ENCODE measurements at regions not wholly inside any gene's neighbourhood (a gene's known extent, or its start where the extent isn't known, plus 50 kb on each side); places are given as distances from the start of the nearest gene placed in this dataset.

GRCh38 chr15:66832664-66833063, 130.6 kb downstream of the SMAD6 start:
- intact Hi-C loops (cut with DNase I) = no loop called here
- DNase-seq (ENCODE audit: low spot score) = no peak

- intact Hi-C loops (cut with DNase I) = no loop called here
- no peak for DNase-seq (ENCODE audit: low spot score)
Observed at GRCh38 chr15:66833371-66833770, 131.3 kb downstream of the SMAD6 start.

- intact Hi-C loops (cut with DNase I) = no loop called here
- DNase-seq (ENCODE audit: low spot score) = no peak
Observed at GRCh38 chr15:66833803-66834202, 131.8 kb downstream of the SMAD6 start.

DNA sequence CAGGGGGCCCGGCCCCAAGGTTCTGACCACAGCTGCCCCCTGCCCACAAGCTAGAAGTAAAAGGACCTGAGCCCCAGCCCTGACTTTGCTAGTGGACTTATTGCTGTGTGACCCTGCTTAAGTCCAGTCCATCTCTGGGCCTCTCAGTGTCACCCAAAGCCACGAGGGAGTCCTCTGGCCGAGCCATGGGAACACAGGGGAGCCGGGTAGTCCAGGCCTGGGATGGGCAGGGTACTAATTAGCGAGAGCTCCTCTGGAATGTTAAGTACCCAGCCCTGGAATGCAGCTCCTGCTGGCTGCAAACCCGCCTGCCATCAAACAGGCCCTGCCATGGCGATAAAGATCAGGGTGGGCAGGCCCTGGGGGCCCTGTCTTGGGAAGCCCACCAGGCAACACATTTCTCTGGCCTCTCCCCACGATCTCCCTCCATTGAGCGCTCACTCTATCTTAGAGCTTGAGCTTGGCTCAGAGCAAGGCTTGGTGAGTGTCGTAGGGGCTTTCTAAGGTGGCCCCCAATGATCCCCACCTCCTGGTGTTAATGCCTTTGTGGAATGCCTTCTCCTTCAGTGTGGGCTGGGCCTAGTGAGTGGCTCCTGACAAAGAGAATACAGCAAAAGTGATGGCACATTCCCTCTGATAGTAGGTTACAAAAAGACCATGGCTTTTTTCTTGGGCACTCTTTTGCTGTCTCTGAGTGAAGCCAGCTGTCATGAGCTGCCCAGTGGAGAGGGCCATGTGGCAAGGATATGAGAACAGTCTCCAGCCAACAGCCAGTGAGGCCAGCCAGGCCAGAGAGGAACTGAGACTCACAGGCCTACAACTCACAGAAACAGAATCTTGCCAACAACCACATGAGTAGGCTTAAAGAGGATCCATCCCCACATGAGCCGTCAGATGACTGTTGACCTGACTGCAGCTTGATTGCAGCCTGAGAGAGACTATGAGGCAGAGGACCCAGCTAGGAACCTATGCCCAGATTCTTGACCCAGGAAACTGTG, 133.1 kb downstream of the SMAD6 start:
- no peak for DNase-seq (ENCODE audit: low spot score)
- intact Hi-C loops (cut with DNase I) = no loop called here

- DNase-seq (ENCODE audit: low spot score) = no peak
- intact Hi-C loops (cut with DNase I) = no loop called here
Observed at GRCh38 chr15:66836231-66837030, 134.4 kb downstream of the SMAD6 start.

DNA sequence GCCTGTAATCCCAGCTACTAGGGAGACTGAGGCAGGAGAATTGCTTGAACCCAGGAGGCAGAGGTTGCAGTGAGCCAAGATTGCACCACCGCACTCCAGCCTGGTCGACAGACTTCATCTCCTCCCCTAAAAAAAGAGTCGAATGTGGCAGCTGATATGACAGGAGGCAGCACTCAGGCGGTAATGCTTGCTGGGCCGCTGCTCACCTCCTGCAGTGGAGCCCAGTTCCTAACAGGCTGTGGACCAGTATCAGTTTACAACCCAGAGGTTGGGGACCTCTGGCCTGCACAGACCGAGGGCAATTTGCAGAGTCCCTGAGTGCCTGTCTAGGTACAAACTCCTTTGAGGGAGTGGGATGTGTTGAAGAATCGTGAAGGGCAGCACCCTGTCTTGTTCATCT, 136.2 kb downstream of the SMAD6 start:
- DNase-seq (ENCODE audit: low spot score) = no peak
- intact Hi-C loops (cut with DNase I) = no loop called here

GRCh38 chr15:66838671-66839239, 136.7 kb downstream of the SMAD6 start:
- intact Hi-C loops (cut with DNase I) = no loop called here
- no peak for DNase-seq (ENCODE audit: low spot score)

GRCh38 chr15:66839506-66840112, 137.6 kb downstream of the SMAD6 start:
- DNase-seq (ENCODE audit: low spot score) = no peak
- intact Hi-C loops (cut with DNase I) = loop anchor here (5.0 kb wide), 2 partner anchors 37 to 1238 kb away; no protein-coding TSS in a partner anchor

DNA sequence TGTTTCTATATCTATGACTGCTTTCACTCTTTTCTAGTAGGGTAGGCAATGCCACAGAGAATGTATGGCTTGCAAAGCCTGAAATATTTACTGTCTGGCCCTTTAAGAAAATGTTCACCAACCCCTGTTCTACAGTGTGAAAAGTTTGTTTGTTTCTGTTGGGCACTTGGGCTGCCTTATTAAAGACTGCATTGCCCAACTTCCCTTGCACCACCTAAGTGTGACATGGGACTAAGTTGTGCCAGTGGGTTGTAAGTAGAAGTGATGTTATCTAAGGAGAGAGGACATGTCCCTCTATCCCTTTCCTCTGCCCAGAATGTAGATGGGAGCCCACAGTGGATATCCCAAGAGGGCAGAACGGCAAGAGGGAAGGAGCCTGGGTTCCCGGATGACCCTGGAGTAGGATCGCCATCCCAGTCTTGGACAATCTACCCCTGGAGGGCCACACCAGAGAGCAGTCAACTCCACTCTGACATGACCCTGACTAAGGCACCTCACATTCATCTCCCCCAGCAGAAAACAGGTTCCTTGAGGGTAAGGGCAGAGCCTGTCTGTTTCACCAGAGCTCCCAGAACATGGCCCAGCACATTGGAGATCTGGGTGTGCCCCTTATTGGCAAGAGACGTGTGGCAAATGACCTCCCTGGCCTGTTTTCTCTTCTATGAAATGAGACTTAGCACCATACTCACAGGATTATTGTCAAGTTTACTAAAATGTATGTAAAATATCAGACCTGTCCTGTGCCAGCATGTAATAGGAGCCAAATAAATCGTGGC, 138.8 kb downstream of the SMAD6 start:
- peak; percentile 20 for DNase-seq (ENCODE audit: low spot score)

GRCh38 chr15:66841953-66842681, 140.1 kb downstream of the SMAD6 start:
- intact Hi-C loops (cut with DNase I) = loop anchor here (5.0 kb wide), 2 partner anchors 40 to 1235 kb away; no protein-coding TSS in a partner anchor
- peak; percentile 97 for DNase-seq (ENCODE audit: low spot score)

More for the DNA sequence above, 138.8 kb downstream of the SMAD6 start:
- intact Hi-C loops (cut with DNase I) = loop anchor here (5.0 kb wide), 2 partner anchors 39 to 1236 kb away; no protein-coding TSS in a partner anchor

DNA sequence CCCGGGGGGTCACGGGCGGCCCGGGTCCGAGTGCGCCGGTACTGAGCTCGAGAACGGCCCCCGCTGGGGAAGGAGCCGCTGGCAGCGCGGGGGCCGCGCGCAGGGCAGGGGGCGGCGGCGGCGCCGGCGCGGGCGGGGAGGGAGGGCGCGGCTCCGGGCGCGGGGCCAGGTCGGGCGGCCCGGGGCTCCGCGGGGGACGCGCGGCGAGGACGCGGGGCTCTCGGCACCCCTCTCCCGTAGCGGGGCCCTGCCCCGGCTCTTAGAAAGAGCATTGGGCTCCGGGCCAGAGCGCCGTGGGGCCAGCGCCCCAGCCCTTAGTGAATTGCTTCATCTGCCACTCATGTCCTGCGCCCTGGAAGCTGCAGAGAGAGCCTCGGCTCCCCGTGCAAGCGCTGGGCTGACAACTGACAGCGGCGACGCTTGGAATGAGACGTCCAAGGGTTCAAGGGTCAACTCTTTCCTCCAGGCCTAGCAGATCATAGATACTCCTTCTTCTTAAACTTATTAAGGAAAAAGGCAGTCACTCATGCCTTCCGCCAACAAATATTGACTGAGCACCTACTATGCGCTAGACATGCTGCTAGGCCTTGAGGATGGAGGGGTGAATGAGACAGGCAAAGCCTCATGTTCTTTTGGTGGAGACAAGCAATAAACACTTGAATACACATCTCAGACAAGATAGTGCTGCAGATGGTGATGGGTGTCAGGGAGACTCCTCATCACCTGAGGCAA, 140.8 kb downstream of the SMAD6 start:
- intact Hi-C loops (cut with DNase I) = loop anchor here (5.0 kb wide), 2 partner anchors 41 to 1234 kb away; no protein-coding TSS in a partner anchor

DNA sequence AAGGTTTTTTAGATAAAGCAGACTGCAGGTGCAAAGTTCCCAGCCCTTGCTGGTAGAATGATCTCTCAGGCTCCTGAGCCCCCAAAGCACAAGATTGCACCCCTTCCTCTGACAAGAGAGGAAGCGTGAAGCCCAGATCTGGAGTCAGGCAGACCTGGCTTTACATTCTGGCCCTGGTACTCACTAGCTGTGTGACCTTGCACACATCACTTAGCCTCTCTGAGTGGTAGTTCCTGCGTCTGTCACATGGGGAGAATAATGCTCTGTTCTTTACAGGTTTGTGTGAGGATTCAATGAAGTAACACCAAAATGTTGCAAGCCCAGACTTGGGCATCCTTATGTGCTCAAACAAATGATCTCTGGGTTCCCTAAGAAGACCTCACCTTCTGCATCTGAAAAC, 141.5 kb downstream of the SMAD6 start:
- intact Hi-C loops (cut with DNase I) = loop anchor here (5.0 kb wide), 2 partner anchors 41 to 1234 kb away; no protein-coding TSS in a partner anchor
- DNase-seq (ENCODE audit: low spot score) = no peak

More for the DNA sequence above, 140.8 kb downstream of the SMAD6 start:
- DNase-seq (ENCODE audit: low spot score) = peak; percentile 92

GRCh38 chr15:66844041-66844746, 142.2 kb downstream of the SMAD6 start:
- DNase-seq (ENCODE audit: low spot score) = peak; percentile 48
- intact Hi-C loops (cut with DNase I) = loop anchor here (1.0 to 5.0 kb wide), 3 partner anchors 42 to 1233 kb away; partner anchors contain the start of gene SMAD6 (in 1 of the 2)

DNA sequence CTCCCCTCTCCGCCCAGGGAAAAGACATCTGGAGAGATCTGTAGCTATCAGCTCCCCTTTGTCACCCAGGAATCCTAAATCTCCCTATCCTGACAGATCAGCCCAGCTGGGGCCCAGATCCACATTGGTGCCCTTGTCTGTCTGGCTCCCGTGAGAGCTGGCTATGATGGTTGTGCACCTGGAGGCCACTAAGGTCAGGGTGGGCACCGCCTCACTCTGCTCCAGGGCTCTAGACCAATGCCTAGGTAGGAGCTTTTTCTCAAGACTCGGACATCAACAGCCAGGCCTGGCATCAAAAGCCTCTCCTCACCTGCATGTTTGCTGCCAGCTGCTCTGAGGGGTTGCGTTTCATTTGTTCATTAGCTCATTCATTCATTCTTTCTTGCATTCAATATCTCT, 142.7 kb downstream of the SMAD6 start:
- DNase-seq (ENCODE audit: low spot score) = peak; percentile 46
- intact Hi-C loops (cut with DNase I) = loop anchor here (1.0 to 5.0 kb wide), 3 partner anchors 42 to 1233 kb away; partner anchors contain the start of gene SMAD6 (in 1 of the 2)

- peak; percentile 37 for DNase-seq (ENCODE audit: low spot score)
- intact Hi-C loops (cut with DNase I) = no loop called here
Observed at GRCh38 chr15:66845266-66845785, 143.3 kb downstream of the SMAD6 start.

- intact Hi-C loops (cut with DNase I) = no loop called here
- no peak for DNase-seq (ENCODE audit: low spot score)
Observed at GRCh38 chr15:66846031-66846430, 144.0 kb downstream of the SMAD6 start.

Measured in posterior vena cava (tissue), 2 donors.